ENCODE measurements at regions not wholly inside any gene's neighbourhood (a gene's known extent, or its start where the extent isn't known, plus 50 kb on each side); places are given as distances from the start of the nearest gene placed in this dataset.

- DNase-seq (ENCODE audit: low read depth), result peak; percentile 97
- H3K4me3 ChIP-seq (replicated peaks; ENCODE audit: low read depth, low read length), result no peak overlapping the region
- TF ChIP-seq, protein P1, sequence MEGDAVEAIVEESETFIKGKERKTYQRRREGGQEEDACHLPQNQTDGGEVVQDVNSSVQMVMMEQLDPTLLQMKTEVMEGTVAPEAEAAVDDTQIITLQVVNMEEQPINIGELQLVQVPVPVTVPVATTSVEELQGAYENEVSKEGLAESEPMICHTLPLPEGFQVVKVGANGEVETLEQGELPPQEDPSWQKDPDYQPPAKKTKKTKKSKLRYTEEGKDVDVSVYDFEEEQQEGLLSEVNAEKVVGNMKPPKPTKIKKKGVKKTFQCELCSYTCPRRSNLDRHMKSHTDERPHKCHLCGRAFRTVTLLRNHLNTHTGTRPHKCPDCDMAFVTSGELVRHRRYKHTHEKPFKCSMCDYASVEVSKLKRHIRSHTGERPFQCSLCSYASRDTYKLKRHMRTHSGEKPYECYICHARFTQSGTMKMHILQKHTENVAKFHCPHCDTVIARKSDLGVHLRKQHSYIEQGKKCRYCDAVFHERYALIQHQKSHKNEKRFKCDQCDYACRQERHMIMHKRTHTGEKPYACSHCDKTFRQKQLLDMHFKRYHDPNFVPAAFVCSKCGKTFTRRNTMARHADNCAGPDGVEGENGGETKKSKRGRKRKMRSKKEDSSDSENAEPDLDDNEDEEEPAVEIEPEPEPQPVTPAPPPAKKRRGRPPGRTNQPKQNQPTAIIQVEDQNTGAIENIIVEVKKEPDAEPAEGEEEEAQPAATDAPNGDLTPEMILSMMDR (IDR thresholded peaks at IDR 0.05; ENCODE audit: low read length, missing control alignments), result no peak
Observed at GRCh38 chr6:166056637-166057036, 111.0 kb downstream of the TBXT start.

- TF ChIP-seq, protein P1 (IDR thresholded peaks at IDR 0.05; ENCODE audit: low read length, missing control alignments), result no peak
Observed at GRCh38 chr6:166055801-166056200, 111.8 kb downstream of the TBXT start.

GRCh38 chr6:166052837-166053236 is 114.8 kb downstream of the TBXT start:
- DNase-seq (ENCODE audit: low read depth), result no peak
- no peak overlapping the region for H3K4me3 ChIP-seq (replicated peaks; ENCODE audit: low read depth, low read length)
- TF ChIP-seq, protein P1 (IDR thresholded peaks at IDR 0.05; ENCODE audit: low read length, missing control alignments), result no peak

More at GRCh38 chr6:166055801-166056200, 111.8 kb downstream of the TBXT start:
- no peak overlapping the region for H3K4me3 ChIP-seq (replicated peaks; ENCODE audit: low read depth, low read length)
- no peak for DNase-seq (ENCODE audit: low read depth)

DNA sequence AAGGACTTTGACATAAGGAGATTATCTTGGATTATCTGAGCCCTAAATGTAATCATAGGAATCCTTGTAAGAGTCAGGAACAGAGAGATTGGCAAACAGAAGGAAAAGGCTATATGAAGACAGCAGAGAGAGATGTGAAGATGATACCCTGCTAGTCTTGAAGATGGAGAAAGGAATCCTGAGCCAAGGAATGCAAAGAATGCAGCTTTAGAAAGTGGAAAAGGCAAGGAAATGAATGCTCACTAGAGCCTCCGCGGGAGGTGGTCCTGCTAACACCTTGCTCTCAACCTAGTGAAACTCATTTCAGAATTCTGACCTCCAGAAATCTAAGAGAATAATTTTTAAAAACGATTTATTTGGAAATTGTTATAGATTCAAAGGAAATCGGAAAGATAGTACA is 117.1 kb downstream of the TBXT start:
- H3K4me3 ChIP-seq (replicated peaks; ENCODE audit: low read depth, low read length), result no peak overlapping the region
- TF ChIP-seq, protein P1 (IDR thresholded peaks at IDR 0.05; ENCODE audit: low read length, missing control alignments), result no peak
- DNase-seq (ENCODE audit: low read depth), result no peak

- TF ChIP-seq, protein P1 (IDR thresholded peaks at IDR 0.05; ENCODE audit: low read length, missing control alignments), result no peak
- no peak for DNase-seq (ENCODE audit: low read depth)
- H3K4me3 ChIP-seq (replicated peaks; ENCODE audit: low read depth, low read length), result no peak overlapping the region
Observed at GRCh38 chr6:166046982-166047381, 120.7 kb downstream of the TBXT start.

DNA sequence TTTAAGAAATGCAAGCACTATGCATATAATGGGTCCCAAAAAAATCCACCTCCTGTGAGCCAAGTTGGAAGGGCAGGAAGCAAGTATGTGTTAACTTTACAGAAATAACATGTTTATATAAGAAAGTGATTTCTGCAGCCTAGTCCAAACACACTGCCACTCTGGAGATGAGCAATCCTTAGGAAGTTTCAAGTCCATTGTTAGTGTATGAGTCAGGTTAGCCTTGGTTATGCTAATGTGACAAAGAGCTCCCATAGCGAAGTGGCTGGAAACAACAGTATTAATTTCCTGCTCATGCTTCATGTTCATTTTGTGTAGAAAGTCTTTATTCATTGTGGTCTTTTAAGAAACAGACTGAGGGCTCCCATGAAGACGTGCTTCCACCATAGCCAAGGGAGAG is 121.4 kb downstream of the TBXT start:
- TF ChIP-seq, protein P1 (IDR thresholded peaks at IDR 0.05; ENCODE audit: low read length, missing control alignments), result no peak
- H3K4me3 ChIP-seq (replicated peaks; ENCODE audit: low read depth, low read length), result no peak overlapping the region
- peak; percentile 93 for DNase-seq (ENCODE audit: low read depth)

- no peak overlapping the region for H3K4me3 ChIP-seq (replicated peaks; ENCODE audit: low read depth, low read length)
- TF ChIP-seq, protein P1 (IDR thresholded peaks at IDR 0.05; ENCODE audit: low read length, missing control alignments), result no peak
- no peak for DNase-seq (ENCODE audit: low read depth)
Observed at GRCh38 chr6:166045860-166046200, 121.8 kb downstream of the TBXT start.
